ENCODE measurements at regions not wholly inside any gene's neighbourhood (a gene's known extent, or its start where the extent isn't known, plus 50 kb on each side); places are given as distances from the start of the nearest gene placed in this dataset.

- TF ChIP-seq CTCF (IDR thresholded peaks at IDR 0.05) (no peak), POLR2A (IDR thresholded peaks at IDR 0.05) (no peak)
Observed at GRCh38 chr10:128526791-128527375, 400.7 kb upstream of the MKI67 start.

All from uterus (tissue), 2 donors.